ENCODE measurements at regions not wholly inside any gene's neighbourhood (a gene's known extent, or its start where the extent isn't known, plus 50 kb on each side); places are given as distances from the start of the nearest gene placed in this dataset.

- TF ChIP-seq CTCF (IDR thresholded peaks at IDR 0.05; ENCODE audit: low read depth, low read length, poor library complexity, severe bottlenecking) (no peak), EZH2phosphoT487 (IDR thresholded peaks at IDR 0.05; ENCODE audit: borderline replicate concordance, low read length) (no peak)
- Histone ChIP-seq H3F3A (ENCODE audit: control insufficient read depth, insufficient read depth) (no peaks in the 10 kb centered on the region), H3K4me1 (ENCODE audit: control insufficient read depth, low read length) (no peaks in the 10 kb centered on the region), H3K9me2 (replicated peaks; ENCODE audit: control insufficient read depth, low read length) (no peaks in the 10 kb centered on the region), H3K79me2 (ENCODE audit: control insufficient read depth, low read length) (no peaks in the 10 kb centered on the region), H3K27me3 (ENCODE audit: control insufficient read depth, low read length) (no peaks in the 10 kb centered on the region), H3K4me2 (ENCODE audit: low read length) (no peak overlapping the region), H3K9me3 (ENCODE audit: control insufficient read depth, insufficient read depth, low read length) (no peaks in the 10 kb centered on the region), H3K4me3 (ENCODE audit: low read length) (no peak overlapping the region), H4K20me1 (ENCODE audit: control insufficient read depth, insufficient read depth, low read depth, low read length) (no peaks in the 10 kb centered on the region), H3K36me3 (ENCODE audit: control insufficient read depth, low read length) (no peaks in the 10 kb centered on the region), H3K27ac (ENCODE audit: low read depth, low read length) (no peak overlapping the region)
These were observed 291.8 kb downstream of the ETNK1 start for GRCh38 chr12:22916815-22917214.

GRCh38 chr12:22919883-22920282 lies 294.9 kb downstream of the ETNK1 start:
- no peaks in the 10 kb centered on the region for H4K20me1 ChIP-seq (ENCODE audit: control insufficient read depth, insufficient read depth, low read depth, low read length)
- no peak overlapping the region for H3K4me3 ChIP-seq (ENCODE audit: low read length)
- no peaks in the 10 kb centered on the region for H3K9me3 ChIP-seq (ENCODE audit: control insufficient read depth, insufficient read depth, low read length)
- no peaks in the 10 kb centered on the region for H3K79me2 ChIP-seq (ENCODE audit: control insufficient read depth, low read length)
- H3K9me2 ChIP-seq (replicated peaks; ENCODE audit: control insufficient read depth, low read length), result no peaks in the 10 kb centered on the region
- H3K27me3 ChIP-seq (ENCODE audit: control insufficient read depth, low read length), result no peaks in the 10 kb centered on the region
- no peak overlapping the region for H3K27ac ChIP-seq (ENCODE audit: low read depth, low read length)
- no peak overlapping the region for H3K4me2 ChIP-seq (ENCODE audit: low read length)
- H3F3A ChIP-seq (ENCODE audit: control insufficient read depth, insufficient read depth), result no peaks in the 10 kb centered on the region
- no peaks in the 10 kb centered on the region for H3K4me1 ChIP-seq (ENCODE audit: control insufficient read depth, low read length)
- TF ChIP-seq EZH2phosphoT487 (IDR thresholded peaks at IDR 0.05; ENCODE audit: borderline replicate concordance, low read length) (no peak), CTCF (IDR thresholded peaks at IDR 0.05; ENCODE audit: low read depth, low read length, poor library complexity, severe bottlenecking) (no peak)
- H3K36me3 ChIP-seq (ENCODE audit: control insufficient read depth, low read length), result no peaks in the 10 kb centered on the region

GRCh38 chr12:22923768-22924167 lies 298.8 kb downstream of the ETNK1 start:
- Histone ChIP-seq H3K4me2 (ENCODE audit: low read length) (no peak overlapping the region), H3K27ac (ENCODE audit: low read depth, low read length) (no peak overlapping the region), H3K4me3 (ENCODE audit: low read length) (no peak overlapping the region), H3K9me2 (replicated peaks; ENCODE audit: control insufficient read depth, low read length) (no peaks in the 10 kb centered on the region), H3K4me1 (ENCODE audit: control insufficient read depth, low read length) (no peaks in the 10 kb centered on the region), H4K20me1 (ENCODE audit: control insufficient read depth, insufficient read depth, low read depth, low read length) (no peaks in the 10 kb centered on the region), H3K79me2 (ENCODE audit: control insufficient read depth, low read length) (no peaks in the 10 kb centered on the region), H3F3A (ENCODE audit: control insufficient read depth, insufficient read depth) (no peaks in the 10 kb centered on the region), H3K9me3 (ENCODE audit: control insufficient read depth, insufficient read depth, low read length) (no peaks in the 10 kb centered on the region), H3K27me3 (ENCODE audit: control insufficient read depth, low read length) (no peaks in the 10 kb centered on the region), H3K36me3 (ENCODE audit: control insufficient read depth, low read length) (no peaks in the 10 kb centered on the region)
- TF ChIP-seq CTCF (IDR thresholded peaks at IDR 0.05; ENCODE audit: low read depth, low read length, poor library complexity, severe bottlenecking) (no peak), EZH2phosphoT487 (IDR thresholded peaks at IDR 0.05; ENCODE audit: borderline replicate concordance, low read length) (no peak)

GRCh38 chr12:22924391-22924790 lies 299.4 kb downstream of the ETNK1 start:
- Histone ChIP-seq H3K9me3 (ENCODE audit: control insufficient read depth, insufficient read depth, low read length) (no peaks in the 10 kb centered on the region), H3K27ac (ENCODE audit: low read depth, low read length) (no peak overlapping the region), H3K4me2 (ENCODE audit: low read length) (no peak overlapping the region), H3K4me3 (ENCODE audit: low read length) (no peak overlapping the region), H3K79me2 (ENCODE audit: control insufficient read depth, low read length) (no peaks in the 10 kb centered on the region), H3K4me1 (ENCODE audit: control insufficient read depth, low read length) (no peaks in the 10 kb centered on the region), H3K9me2 (replicated peaks; ENCODE audit: control insufficient read depth, low read length) (no peaks in the 10 kb centered on the region), H3K27me3 (ENCODE audit: control insufficient read depth, low read length) (no peaks in the 10 kb centered on the region), H3F3A (ENCODE audit: control insufficient read depth, insufficient read depth) (no peaks in the 10 kb centered on the region), H4K20me1 (ENCODE audit: control insufficient read depth, insufficient read depth, low read depth, low read length) (no peaks in the 10 kb centered on the region), H3K36me3 (ENCODE audit: control insufficient read depth, low read length) (no peaks in the 10 kb centered on the region)
- TF ChIP-seq CTCF (IDR thresholded peaks at IDR 0.05; ENCODE audit: low read depth, low read length, poor library complexity, severe bottlenecking) (no peak), EZH2phosphoT487 (IDR thresholded peaks at IDR 0.05; ENCODE audit: borderline replicate concordance, low read length) (no peak)
